Inferior parietal cortex (tissue), 1 donor: ENCODE measurements at regions not wholly inside any gene's neighbourhood (a gene's known extent, or its start where the extent isn't known, plus 50 kb on each side); places are given as distances from the start of the nearest gene placed in this dataset.

Experiments used
- DNase-seq: peaks from one replicate; pipeline ENCODE4 v3.0.0-alpha.2; 2016; ENCODE audit errors: extremely low spot score

- no peak for DNase-seq
Observed at GRCh38 chr4:124219389-124219788, 493.1 kb downstream of the ANKRD50 start.

- no peak for DNase-seq
Observed at GRCh38 chr4:124224256-124224655, 488.3 kb downstream of the ANKRD50 start.

- DNase-seq, result no peak
Observed at GRCh38 chr4:124227981-124228380, 484.6 kb downstream of the ANKRD50 start.

GRCh38 chr4:124230268-124230667, 482.3 kb downstream of the ANKRD50 start:
- no peak for DNase-seq

- no peak for DNase-seq
Observed at GRCh38 chr4:124234771-124235170, 477.8 kb downstream of the ANKRD50 start.

- DNase-seq, result no peak
Observed at GRCh38 chr4:124243671-124244366, 468.7 kb downstream of the ANKRD50 start.

GRCh38 chr4:124253080-124253479, 459.5 kb downstream of the ANKRD50 start:
- DNase-seq, result no peak

GRCh38 chr4:124262211-124263179, 450.0 kb downstream of the ANKRD50 start:
- peak; percentile 87 for DNase-seq

GRCh38 chr4:124265701-124266100, 446.8 kb downstream of the ANKRD50 start:
- no peak for DNase-seq

- no peak for DNase-seq
Observed at GRCh38 chr4:124266721-124267120, 445.8 kb downstream of the ANKRD50 start.

- no peak for DNase-seq
Observed at GRCh38 chr4:124276461-124276860, 436.1 kb downstream of the ANKRD50 start.

GRCh38 chr4:124277691-124278090, 434.8 kb downstream of the ANKRD50 start:
- no peak for DNase-seq

GRCh38 chr4:124278477-124278876, 434.1 kb downstream of the ANKRD50 start:
- no peak for DNase-seq

- DNase-seq, result no peak
Observed at GRCh38 chr4:124279741-124280140, 432.8 kb downstream of the ANKRD50 start.

- no peak for DNase-seq
Observed at GRCh38 chr4:124282301-124282898, 430.1 kb downstream of the ANKRD50 start.

- DNase-seq, result no peak
Observed at GRCh38 chr4:124288706-124289486, 423.6 kb downstream of the ANKRD50 start.

- no peak for DNase-seq
Observed at GRCh38 chr4:124290678-124291077, 421.9 kb downstream of the ANKRD50 start.

- no peak for DNase-seq
Observed at GRCh38 chr4:124295413-124295812, 417.1 kb downstream of the ANKRD50 start.

- DNase-seq, result no peak
Observed at GRCh38 chr4:124304941-124305340, 407.6 kb downstream of the ANKRD50 start.

- DNase-seq, result no peak
Observed at GRCh38 chr4:124306352-124306751, 406.2 kb downstream of the ANKRD50 start.

GRCh38 chr4:124307143-124307542, 405.4 kb downstream of the ANKRD50 start:
- no peak for DNase-seq

- DNase-seq, result no peak
Observed at GRCh38 chr4:124318292-124318691, 394.2 kb downstream of the ANKRD50 start.
